Endothelial cell of umbilical vein (primary cell): ENCODE measurements at regions not wholly inside any gene's neighbourhood (a gene's known extent, or its start where the extent isn't known, plus 50 kb on each side); places are given as distances from the start of the nearest gene placed in this dataset.

Experiments used
- BruUV-seq: library from RNA; stranded (reverse); fragments of 400-500 nt; replicated peaks from 2 replicates; lab custom pipeline; 2021; lab: Mats Ljungman, UMichigan
- CTCF ChIA-PET: fragments of 300-600, 350-600 bp; sonication (Branson Sonifier 250); formaldehyde crosslinking; loops from one replicate; lab custom pipeline; 2021; ENCODE audit warnings: antibody characterized with exemption, inconsistent platforms; lab: Charles Lee
- POLR2A ChIA-PET: fragments of 300-600, 350-600 bp; sonication (Branson Sonifier 250); formaldehyde crosslinking; loops from one replicate; lab custom pipeline; 2021; ENCODE audit warnings: antibody characterized with exemption, inconsistent platforms; lab: Charles Lee
- DNase-seq: peaks from one replicate; pipeline ENCODE4 v3.0.0-alpha.2; 2011; ENCODE audit warnings: low read depth, low spot score
- FAIRE-seq: peaks from 2 replicates; lab custom pipeline; 2011; peaks lifted over from hg19 to GRCh38; lab: Jason Lieb, UNC
- H2AFZ ChIP-seq: 2 replicates; pipeline ENCODE4 v1.6.0; 2012; ENCODE audit warnings: low read depth, low read length, control low read depth, inconsistent platforms
- H3K27ac ChIP-seq: 2 replicates; pipeline ENCODE4 v1.5.1; 2011; ENCODE audit warnings: low read depth, mild to moderate bottlenecking, control low read depth, low read length, moderate library complexity; ENCODE audit not compliant: insufficient read depth
- H3K27me3 ChIP-seq, 2 experiments: 2 replicates each; pipeline versions ENCODE4 v1.6.0 to v1.6.1; 2011; ENCODE audit warnings: low read length in 2 of 2, mixed read lengths in 1 of 2; ENCODE audit not compliant: control insufficient read depth in 2 of 2, insufficient read depth in 2 of 2
- H3K36me3 ChIP-seq, 2 experiments: 2 replicates in 1 of 2; 3 replicates in 1 of 2; pipeline ENCODE4 v1.5.1; 2011; ENCODE audit warnings: low read length in 2 of 2, mild to moderate bottlenecking in 1 of 2, moderate library complexity in 1 of 2; ENCODE audit not compliant: control insufficient read depth in 2 of 2, insufficient read depth in 2 of 2; ENCODE audit errors: extremely low read depth in 1 of 2
- H3K4me1 ChIP-seq: 3 replicates; pipeline ENCODE4 v1.5.1; 2011; ENCODE audit warnings: mild to moderate bottlenecking, low read length; ENCODE audit not compliant: control insufficient read depth, insufficient read depth; ENCODE audit errors: extremely low read depth
- H3K4me2 ChIP-seq: 2 replicates; pipeline ENCODE4 v1.6.1; 2011; ENCODE audit warnings: low read length, control low read depth, mixed read lengths; ENCODE audit not compliant: insufficient read depth
- H3K4me3 ChIP-seq, 3 experiments: fragments of 200-600 bp in 1 of 3; sonication (generic), shearing (Covaris generic) in 1 of 3; replicated peaks in 1 of 3; 2 replicates each; pipeline ENCODE4 v1.5.1; 2011 to 2016; ENCODE audit warnings: control low read depth in 3 of 3, low read length in 3 of 3, mild to moderate bottlenecking in 2 of 3, inconsistent platforms in 1 of 3, low read depth in 1 of 3, moderate library complexity in 1 of 3; ENCODE audit not compliant: insufficient read depth in 1 of 3
- H3K79me2 ChIP-seq: 2 replicates; pipeline ENCODE4 v1.6.0; 2012; ENCODE audit warnings: low read length, inconsistent platforms; ENCODE audit not compliant: control insufficient read depth, insufficient read depth
- H3K9ac ChIP-seq: replicated peaks from 2 replicates; pipeline ENCODE3; 2011; ENCODE audit warnings: low read length, control low read depth; ENCODE audit not compliant: insufficient read depth; ENCODE audit errors: extremely low read depth
- H3K9me1 ChIP-seq: replicated peaks from 3 replicates; pipeline ENCODE4 v1.6.0; 2011; ENCODE audit warnings: mild to moderate bottlenecking, low read length; ENCODE audit not compliant: control insufficient read depth, insufficient read depth; ENCODE audit errors: extremely low read depth
- H3K9me3 ChIP-seq: replicated peaks from 2 replicates; pipeline ENCODE4 v1.5.1; 2012; ENCODE audit warnings: low read length, inconsistent platforms; ENCODE audit not compliant: control insufficient read depth, insufficient read depth
- H4K20me1 ChIP-seq: replicated peaks from 2 replicates; pipeline ENCODE3; 2011; ENCODE audit warnings: mild to moderate bottlenecking, low read length; ENCODE audit not compliant: control insufficient read depth, insufficient read depth; ENCODE audit errors: extremely low read depth
- EZH2 ChIP-seq: IDR thresholded peaks from 2 replicates; pipeline ENCODE4 v1.6.1; 2012; ENCODE audit warnings: borderline replicate concordance, low read depth, mild to moderate bottlenecking, moderate library complexity, low read length, inconsistent platforms; ENCODE audit not compliant: severe bottlenecking
- FOS ChIP-seq: IDR thresholded peaks from 2 replicates; pipeline ENCODE4 v1.6.1; 2011; ENCODE audit warnings: mild to moderate bottlenecking, low read length, moderate library complexity, borderline replicate concordance; ENCODE audit not compliant: insufficient read depth
- GATA2 ChIP-seq: IDR thresholded peaks from 2 replicates; pipeline ENCODE4 v1.7.0; 2011; ENCODE audit warnings: low read depth, mild to moderate bottlenecking, moderate library complexity, mixed read lengths, low read length; ENCODE audit not compliant: insufficient read length, insufficient read depth
- JUN ChIP-seq: IDR thresholded peaks from 2 replicates; pipeline ENCODE4 v1.6.1; 2011; ENCODE audit warnings: borderline replicate concordance, low read depth; ENCODE audit not compliant: insufficient read length, insufficient read depth
- MAX ChIP-seq: IDR thresholded peaks from 2 replicates; pipeline ENCODE4 v1.6.1; 2011; ENCODE audit not compliant: insufficient read depth, insufficient read length
- MYC ChIP-seq: IDR thresholded peaks from one replicate; pipeline ENCODE4 v1.6.1; 2011; ENCODE audit warnings: mild to moderate bottlenecking, low read depth, low read length
- POLR2A ChIP-seq: IDR thresholded peaks from 2 replicates; pipeline ENCODE4 v1.6.1; 2012; ENCODE audit warnings: low read depth, mild to moderate bottlenecking, control low read depth, low read length
- POLR2AphosphoS5 ChIP-seq: IDR thresholded peaks from 2 replicates; pipeline ENCODE4 v1.6.1; 2012; ENCODE audit warnings: low read depth, mild to moderate bottlenecking, control low read depth, low read length, moderate library complexity; ENCODE audit not compliant: insufficient read depth
- dilution Hi-C: fragments of 300-500 bp; cut with MboI; formaldehyde crosslinking; loops from one replicate; pipeline ENCODE4 v1.15.0; 2019; ENCODE audit warnings: low sequenced_read_pairs; ENCODE audit not compliant: extremely low pct_ligation_motif_present
- intact Hi-C: fragments of 100-400 bp; cut with micrococcal nuclease; formaldehyde crosslinking; loops from one replicate; pipeline ENCODE4 v1.10.0; 2022
- TF ChIP-seq, protein P1 (sequence below), 2 donors: IDR thresholded peaks; 1 replicate in 1 of 2; 2 replicates in 1 of 2; pipeline ENCODE4 v1.5.1; 2011; ENCODE audit warnings: low read length in 2 of 2, mild to moderate bottlenecking in 2 of 2, moderate library complexity in 2 of 2, control low read depth in 1 of 2, inconsistent platforms in 1 of 2, low read depth in 1 of 2; ENCODE audit not compliant: insufficient read depth in 1 of 2; ENCODE audit errors: extremely low read depth in 1 of 2

- Histone ChIP-seq H3K36me3 (no peaks in the 10 kb centered on the region), H3K27me3 (no peaks in the 10 kb centered on the region), H3K27ac (no peak overlapping the region), H3K9me3 (no peaks in the 10 kb centered on the region), H2AFZ (no peak overlapping the region), H3K4me1 (no peaks in the 10 kb centered on the region), H3K9ac (no peak overlapping the region), H3K9me1 (no peaks in the 10 kb centered on the region), H4K20me1 (no peaks in the 10 kb centered on the region), H3K4me3 (no peak overlapping the region), H3K4me2 (no peak overlapping the region), H3K79me2 (no peaks in the 10 kb centered on the region)
- no peak for FAIRE-seq
- dilution Hi-C loops = no loop called here
- DNase-seq = no peak
- no TSS peak for BruUV-seq
- TF ChIP-seq GATA2 (no peak), MYC (no peak), JUN (no peak), MAX (no peak), POLR2AphosphoS5 (no peak), FOS (no peak), EZH2 (no peak), POLR2A (no peak)
- TF ChIP-seq, protein P1, sequence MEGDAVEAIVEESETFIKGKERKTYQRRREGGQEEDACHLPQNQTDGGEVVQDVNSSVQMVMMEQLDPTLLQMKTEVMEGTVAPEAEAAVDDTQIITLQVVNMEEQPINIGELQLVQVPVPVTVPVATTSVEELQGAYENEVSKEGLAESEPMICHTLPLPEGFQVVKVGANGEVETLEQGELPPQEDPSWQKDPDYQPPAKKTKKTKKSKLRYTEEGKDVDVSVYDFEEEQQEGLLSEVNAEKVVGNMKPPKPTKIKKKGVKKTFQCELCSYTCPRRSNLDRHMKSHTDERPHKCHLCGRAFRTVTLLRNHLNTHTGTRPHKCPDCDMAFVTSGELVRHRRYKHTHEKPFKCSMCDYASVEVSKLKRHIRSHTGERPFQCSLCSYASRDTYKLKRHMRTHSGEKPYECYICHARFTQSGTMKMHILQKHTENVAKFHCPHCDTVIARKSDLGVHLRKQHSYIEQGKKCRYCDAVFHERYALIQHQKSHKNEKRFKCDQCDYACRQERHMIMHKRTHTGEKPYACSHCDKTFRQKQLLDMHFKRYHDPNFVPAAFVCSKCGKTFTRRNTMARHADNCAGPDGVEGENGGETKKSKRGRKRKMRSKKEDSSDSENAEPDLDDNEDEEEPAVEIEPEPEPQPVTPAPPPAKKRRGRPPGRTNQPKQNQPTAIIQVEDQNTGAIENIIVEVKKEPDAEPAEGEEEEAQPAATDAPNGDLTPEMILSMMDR (IDR thresholded peaks at IDR 0.05; ENCODE audit: extremely low read depth in 1 of 2, insufficient read depth in 1 of 2, low read depth in 1 of 2, low read length in 2 of 2) = no peak
- POLR2A ChIA-PET = no interaction called here
- CTCF ChIA-PET = no interaction called here
- intact Hi-C loops = no loop called here
These were observed 1591.0 kb upstream of the SLC10A2 start for GRCh38 chr13:104657196-104657595.
